Sigmoid colon (tissue), 4 donors: ENCODE measurements at regions not wholly inside any gene's neighbourhood (a gene's known extent, or its start where the extent isn't known, plus 50 kb on each side); places are given as distances from the start of the nearest gene placed in this dataset.

ENCODE experiments used
- CTCF ChIP-seq, 4 experiments: fragments of 450-650 bp in 3 of 4; fragments of 200-600 bp in 1 of 4; IDR thresholded peaks; one replicate each; pipeline ENCODE4 v1.5.1; 2016 to 2019; ENCODE audit warnings: antibody characterized with exemption in 4 of 4, mild to moderate bottlenecking in 3 of 4, moderate library complexity in 2 of 4
- POLR2A ChIP-seq, 2 donors: fragments of 450-650 bp; IDR thresholded peaks; one replicate each; pipeline ENCODE4 v1.6.1; 2016; ENCODE audit warnings: antibody characterized with exemption in 2 of 2, mild to moderate bottlenecking in 2 of 2, moderate library complexity in 2 of 2
- POLR2AphosphoS5 ChIP-seq, 4 donors: sonication (generic); formaldehyde crosslinking; IDR thresholded peaks; one replicate each; pipeline ENCODE4 v1.6.1; 2017; ENCODE audit warnings: antibody characterized with exemption in 4 of 4

GRCh38 chr3:43816372-43816771, 125.6 kb downstream of the ABHD5 start:
- TF ChIP-seq CTCF (IDR thresholded peaks at IDR 0.05), result no peak
- TF ChIP-seq POLR2AphosphoS5 (IDR thresholded peaks at IDR 0.05), result no peak
- no peak for TF ChIP-seq POLR2A (IDR thresholded peaks at IDR 0.05)
